Inferior parietal cortex (tissue), 1 donor: ENCODE measurements at regions not wholly inside any gene's neighbourhood (a gene's known extent, or its start where the extent isn't known, plus 50 kb on each side); places are given as distances from the start of the nearest gene placed in this dataset.

Experiments used
- DNase-seq: peaks from one replicate; pipeline ENCODE4 v3.0.0-alpha.2; 2016; ENCODE audit errors: extremely low spot score

DNA sequence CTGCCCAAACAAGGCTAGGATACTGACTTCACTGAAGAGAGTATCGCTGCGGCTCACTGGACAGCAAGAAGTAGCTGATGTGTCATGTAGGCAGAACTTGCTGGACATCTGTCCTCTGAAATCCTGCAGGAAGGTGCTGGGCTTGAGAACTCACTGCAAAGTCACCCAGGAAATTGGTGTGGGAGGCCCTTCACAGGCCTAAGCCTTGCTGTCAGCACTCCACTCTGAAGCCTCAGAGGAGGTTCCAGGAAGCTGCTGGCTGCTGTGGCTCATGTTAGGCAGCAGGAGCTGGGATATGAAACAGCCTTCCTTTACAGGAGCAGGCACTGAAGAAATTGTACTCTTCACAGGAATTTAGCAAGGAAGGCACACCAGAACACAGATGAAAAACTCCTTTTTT, 88.3 kb upstream of the CCDC68 start:
- no peak for DNase-seq

DNA sequence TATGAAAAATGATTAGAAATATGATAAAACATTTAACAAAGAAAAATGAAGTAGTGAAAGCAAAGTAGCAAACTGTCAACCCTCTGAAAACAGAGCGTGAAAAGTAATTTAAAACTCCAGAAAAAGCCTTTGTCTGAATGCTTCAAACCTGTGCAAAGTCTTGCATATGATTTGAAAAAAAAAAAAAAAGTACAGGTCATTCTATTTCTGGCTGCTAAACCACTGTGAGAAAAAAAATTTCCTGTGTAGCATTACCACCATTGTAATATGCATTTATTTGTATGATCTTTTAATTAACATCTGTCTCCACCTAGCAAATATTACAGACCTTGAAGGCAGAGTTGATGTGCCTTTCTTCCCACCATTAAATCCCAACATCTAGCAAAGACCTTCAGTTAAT, 82.1 kb upstream of the CCDC68 start:
- DNase-seq = no peak

DNA sequence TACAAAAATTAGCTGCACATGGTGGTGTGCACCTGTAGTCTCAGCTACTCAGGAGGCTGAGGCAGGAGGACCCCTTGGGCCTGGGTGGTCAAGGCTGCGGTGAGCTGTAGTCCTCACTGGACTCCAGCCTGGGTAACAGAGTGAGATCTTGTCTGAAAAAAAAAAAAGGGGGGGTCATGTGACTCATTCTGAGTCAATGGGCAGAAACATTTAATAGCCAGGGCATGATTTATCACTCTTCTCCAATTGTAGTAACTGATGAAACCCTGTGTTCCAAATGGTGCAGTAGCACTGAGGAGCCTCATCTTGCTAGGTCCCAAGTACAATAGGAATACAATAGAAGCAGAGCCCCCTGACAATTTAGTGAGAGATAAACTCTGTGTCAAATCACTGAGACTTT, 78.9 kb upstream of the CCDC68 start:
- no peak for DNase-seq

DNA sequence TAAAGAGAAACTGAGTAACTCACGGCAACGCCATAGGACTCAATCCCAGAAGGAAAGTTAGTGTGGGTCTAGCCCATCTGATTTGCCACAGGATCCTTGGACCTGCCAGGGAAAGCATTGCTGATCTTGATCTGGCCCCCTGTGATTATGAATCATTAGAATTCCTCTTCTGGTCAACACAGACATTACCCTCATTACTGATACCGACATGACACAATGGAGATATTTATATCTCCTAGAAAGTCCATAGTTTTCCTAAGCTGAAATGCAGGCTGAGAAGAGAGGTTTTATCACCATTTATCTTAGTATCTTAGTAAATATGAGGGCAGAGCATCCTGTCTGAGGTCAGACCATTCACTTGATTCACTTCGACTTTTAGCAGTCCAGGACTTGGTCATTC, 75.5 kb upstream of the CCDC68 start:
- no peak for DNase-seq

DNA sequence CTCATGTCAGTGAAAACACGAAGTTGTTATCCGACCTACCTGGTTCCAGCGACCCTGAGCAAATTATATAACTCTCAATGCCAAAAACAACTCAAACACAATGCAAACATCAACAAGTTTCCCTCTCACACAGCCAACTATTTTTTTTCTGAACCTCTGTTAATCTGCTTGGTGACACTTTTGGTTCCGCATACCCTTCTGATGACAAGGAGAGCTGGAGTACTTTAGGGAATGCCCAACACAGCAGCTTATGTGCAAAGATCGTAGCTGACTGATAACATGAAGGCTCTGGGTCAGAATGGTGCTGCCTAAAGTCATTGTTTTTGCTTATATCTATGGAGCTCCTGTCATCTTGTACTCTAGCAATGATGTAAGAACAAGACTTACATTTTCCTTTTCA, 72.7 kb upstream of the CCDC68 start:
- DNase-seq = no peak

DNA sequence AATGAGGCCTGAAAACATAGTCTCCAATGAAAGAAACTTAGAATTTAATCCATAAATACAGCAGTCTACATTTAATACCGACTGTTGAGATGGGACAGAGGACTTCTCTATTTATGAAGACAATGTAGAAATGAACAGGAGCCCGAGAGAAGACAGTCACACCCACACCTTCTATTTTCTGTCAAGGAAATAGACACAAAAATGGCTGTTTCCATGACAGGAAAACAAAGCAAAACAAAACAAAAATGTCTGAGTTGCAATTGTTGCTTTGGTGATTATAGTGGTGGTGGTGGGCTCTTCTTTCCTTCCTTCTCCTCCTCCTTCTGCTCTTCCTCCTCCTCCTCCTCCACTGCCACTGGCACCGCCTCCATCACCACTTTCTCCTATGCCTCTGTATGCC, 72.3 kb upstream of the CCDC68 start:
- DNase-seq = no peak

DNA sequence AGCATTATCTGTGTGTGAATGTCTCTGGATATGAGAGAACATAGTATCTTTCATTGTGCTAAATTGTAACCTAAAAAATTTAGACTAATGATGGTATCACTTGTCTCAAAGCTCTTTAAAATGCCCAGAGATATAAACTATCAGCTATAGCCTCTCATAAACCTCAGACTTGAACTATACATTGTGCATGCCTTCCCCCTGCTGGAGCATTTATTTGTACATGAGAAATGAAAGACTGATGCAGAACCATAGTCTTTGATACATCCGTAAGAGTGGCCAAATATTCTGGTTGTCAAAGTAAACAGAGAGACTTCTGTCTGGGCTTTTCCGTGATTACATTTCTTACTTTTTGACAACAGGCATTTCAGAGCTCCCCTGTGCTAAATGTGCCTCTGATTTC, 71.9 kb upstream of the CCDC68 start:
- DNase-seq = no peak

DNA sequence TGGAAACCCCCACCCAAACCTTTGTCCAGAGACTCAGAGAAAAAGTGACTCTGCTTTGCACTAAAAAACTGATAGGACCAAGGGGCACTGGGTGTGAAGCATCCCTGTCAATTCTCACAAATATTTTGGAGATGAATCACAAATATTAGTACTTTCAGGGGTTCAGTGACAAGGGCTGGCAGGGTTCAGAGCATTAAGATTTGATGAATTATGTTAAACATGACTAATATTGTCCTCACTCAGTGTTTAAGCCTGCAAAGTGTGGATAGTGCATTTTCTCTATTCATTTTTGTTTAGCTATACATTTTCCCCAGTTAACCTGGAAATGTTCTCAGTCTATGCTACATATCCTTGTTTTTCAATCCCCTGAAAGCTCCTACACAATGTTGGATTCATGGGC, 65.3 kb upstream of the CCDC68 start:
- DNase-seq = no peak

DNA sequence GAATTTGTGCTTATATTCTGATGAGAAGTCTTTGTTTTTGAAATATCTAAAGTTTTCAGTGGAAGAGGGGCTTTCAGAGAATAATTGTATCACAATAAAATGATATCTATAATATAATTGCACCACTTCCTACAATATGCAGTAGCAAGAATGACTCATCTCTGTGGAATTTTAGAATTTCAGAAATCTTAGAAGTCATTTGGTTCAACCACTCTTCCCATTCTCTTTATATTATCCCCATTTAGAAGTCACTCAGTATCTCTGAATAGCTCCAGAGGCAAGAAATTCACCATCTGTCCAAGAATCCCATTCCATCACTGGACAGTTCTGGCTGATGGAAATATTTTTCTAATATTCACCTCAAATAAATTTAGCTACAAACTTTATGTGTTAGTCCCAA, 59.3 kb upstream of the CCDC68 start:
- no peak for DNase-seq

DNA sequence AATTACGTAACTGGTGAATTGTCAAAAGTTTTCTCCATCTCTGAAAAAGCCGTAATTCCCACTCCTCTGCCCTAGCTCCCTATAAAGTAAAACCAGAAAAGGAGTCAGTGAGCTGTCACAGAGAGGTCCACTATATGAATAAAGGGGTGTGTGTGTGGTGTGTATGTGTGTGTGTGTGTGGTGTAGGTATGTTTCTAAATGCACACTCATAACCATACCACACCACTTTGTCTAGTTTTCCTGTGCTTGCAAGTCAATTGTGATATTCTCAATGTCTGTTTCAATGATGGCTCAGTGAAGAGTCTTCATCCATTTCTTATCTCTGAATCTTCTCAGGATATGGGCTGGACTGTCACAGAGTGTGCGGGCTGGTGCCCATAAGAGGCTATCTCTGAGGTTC, 54.8 kb upstream of the CCDC68 start:
- no peak for DNase-seq

DNA sequence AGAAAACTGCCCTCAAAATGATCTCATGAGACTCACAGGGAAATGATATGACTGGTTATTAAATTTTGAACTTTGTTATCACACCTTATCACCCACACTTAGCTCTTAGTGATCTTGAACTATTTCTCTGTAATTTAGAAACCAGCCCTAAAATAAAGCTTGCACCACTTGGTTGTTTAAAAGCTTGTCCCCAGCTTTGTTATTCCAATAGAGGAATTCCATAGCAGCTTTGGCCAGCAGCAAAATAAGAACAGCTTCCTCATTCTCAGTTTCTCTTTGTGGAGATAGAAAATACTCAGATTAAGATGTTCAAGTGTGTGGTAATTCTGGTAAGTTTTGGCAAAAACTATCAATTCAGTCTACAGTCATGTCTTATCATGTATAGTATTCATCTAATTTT, 54.4 kb upstream of the CCDC68 start:
- DNase-seq = no peak

DNA sequence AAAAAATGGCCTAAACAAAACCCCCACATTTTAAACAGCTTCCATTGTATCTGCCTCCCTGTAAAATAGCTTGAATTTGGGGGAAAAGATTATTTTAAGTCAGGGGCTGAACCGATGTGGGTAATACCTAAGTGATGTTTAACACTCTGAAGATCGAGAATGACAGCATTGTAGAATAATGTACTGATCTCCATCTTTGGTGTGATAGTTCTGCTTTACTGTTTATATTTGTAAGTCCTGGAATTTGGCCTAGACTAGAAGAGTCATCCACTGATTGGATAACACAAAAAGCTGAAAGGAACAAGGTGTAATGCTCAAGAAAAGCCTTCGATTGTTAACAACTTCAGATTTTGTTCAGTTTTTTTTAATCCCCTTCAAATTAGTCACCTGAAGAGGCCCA, 53.8 kb upstream of the CCDC68 start:
- DNase-seq = no peak

DNA sequence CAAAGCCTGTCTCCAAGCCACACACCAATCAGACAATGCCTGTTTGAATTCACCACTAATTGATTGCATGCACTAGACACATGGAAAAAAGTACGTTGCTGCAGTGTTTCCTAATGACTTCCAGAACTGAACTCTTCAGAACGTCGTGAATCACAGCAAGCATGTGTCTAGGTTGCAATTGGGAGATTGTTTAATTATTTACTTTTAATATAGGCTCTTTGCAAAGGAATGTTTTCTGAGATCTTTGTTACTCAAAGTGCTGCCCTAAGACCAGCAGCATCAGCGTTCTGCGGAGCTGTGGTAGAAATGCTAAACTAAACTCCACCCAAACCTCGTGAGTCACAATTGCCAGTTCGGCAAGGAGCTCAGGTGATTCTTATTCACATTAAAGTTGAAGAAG, 52.7 kb upstream of the CCDC68 start:
- no peak for DNase-seq
